ENCODE measurements at regions not wholly inside any gene's neighbourhood (a gene's known extent, or its start where the extent isn't known, plus 50 kb on each side); places are given as distances from the start of the nearest gene placed in this dataset.

DNA sequence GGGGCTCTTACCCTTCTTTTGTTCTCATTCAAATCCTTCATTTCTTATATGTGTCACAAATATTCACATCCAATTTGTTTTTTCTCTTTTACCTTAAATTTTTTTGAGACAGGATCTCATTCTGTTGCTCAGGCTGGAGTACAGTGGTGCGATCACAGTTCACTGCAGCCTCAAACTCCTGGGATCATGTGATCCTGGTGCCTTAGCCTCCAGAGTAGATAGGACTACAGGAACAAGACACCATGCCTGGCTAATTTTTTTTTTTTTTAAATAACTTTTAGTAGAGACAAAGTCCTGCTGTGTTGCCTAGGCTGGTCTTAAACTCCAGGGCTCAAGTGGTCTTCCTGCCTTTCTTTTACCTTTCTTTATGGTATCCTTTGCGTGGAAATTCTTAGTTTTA lies 66.5 kb downstream of the POLR2M start:
- no peak for TF ChIP-seq TCF4 (CRISPR knock-in tag; IDR thresholded peaks at IDR 0.05; ENCODE audit: borderline replicate concordance)
- TF ChIP-seq SNAI2 (CRISPR knock-in tag; IDR thresholded peaks at IDR 0.05), result no peak
- no peak for TF ChIP-seq ZC3H10 (CRISPR knock-in tag; IDR thresholded peaks at IDR 0.05)
- no peak for TF ChIP-seq TOX (CRISPR knock-in tag; IDR thresholded peaks at IDR 0.05; ENCODE audit: borderline replicate concordance)
- no peak for TF ChIP-seq ARNTL (CRISPR knock-in tag; IDR thresholded peaks at IDR 0.05; ENCODE audit: borderline replicate concordance, low read depth)
- no peak for TF ChIP-seq ZNF8 (CRISPR knock-in tag; IDR thresholded peaks at IDR 0.05)
- TF ChIP-seq, protein P1, sequence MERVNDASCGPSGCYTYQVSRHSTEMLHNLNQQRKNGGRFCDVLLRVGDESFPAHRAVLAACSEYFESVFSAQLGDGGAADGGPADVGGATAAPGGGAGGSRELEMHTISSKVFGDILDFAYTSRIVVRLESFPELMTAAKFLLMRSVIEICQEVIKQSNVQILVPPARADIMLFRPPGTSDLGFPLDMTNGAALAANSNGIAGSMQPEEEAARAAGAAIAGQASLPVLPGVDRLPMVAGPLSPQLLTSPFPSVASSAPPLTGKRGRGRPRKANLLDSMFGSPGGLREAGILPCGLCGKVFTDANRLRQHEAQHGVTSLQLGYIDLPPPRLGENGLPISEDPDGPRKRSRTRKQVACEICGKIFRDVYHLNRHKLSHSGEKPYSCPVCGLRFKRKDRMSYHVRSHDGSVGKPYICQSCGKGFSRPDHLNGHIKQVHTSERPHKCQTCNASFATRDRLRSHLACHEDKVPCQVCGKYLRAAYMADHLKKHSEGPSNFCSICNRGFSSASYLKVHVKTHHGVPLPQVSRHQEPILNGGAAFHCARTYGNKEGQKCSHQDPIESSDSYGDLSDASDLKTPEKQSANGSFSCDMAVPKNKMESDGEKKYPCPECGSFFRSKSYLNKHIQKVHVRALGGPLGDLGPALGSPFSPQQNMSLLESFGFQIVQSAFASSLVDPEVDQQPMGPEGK (CRISPR knock-in tag; IDR thresholded peaks at IDR 0.05; ENCODE audit: borderline replicate concordance), result no peak
- TF ChIP-seq, protein P2, sequence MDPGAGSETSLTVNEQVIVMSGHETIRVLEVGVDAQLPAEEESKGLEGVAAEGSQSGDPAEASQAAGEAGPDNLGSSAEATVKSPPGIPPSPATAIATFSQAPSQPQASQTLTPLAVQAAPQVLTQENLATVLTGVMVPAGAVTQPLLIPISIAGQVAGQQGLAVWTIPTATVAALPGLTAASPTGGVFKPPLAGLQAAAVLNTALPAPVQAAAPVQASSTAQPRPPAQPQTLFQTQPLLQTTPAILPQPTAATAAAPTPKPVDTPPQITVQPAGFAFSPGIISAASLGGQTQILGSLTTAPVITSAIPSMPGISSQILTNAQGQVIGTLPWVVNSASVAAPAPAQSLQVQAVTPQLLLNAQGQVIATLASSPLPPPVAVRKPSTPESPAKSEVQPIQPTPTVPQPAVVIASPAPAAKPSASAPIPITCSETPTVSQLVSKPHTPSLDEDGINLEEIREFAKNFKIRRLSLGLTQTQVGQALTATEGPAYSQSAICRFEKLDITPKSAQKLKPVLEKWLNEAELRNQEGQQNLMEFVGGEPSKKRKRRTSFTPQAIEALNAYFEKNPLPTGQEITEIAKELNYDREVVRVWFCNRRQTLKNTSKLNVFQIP (CRISPR knock-in tag; IDR thresholded peaks at IDR 0.05; ENCODE audit: borderline replicate concordance, low read depth), result no peak
- no peak for TF ChIP-seq CSDC2 (CRISPR knock-in tag; IDR thresholded peaks at IDR 0.05)
- TF ChIP-seq ZNF565 (CRISPR knock-in tag; conservative IDR thresholded peaks at IDR 0.05; ENCODE audit: low read depth), result no peak
- TF ChIP-seq, protein P3, sequence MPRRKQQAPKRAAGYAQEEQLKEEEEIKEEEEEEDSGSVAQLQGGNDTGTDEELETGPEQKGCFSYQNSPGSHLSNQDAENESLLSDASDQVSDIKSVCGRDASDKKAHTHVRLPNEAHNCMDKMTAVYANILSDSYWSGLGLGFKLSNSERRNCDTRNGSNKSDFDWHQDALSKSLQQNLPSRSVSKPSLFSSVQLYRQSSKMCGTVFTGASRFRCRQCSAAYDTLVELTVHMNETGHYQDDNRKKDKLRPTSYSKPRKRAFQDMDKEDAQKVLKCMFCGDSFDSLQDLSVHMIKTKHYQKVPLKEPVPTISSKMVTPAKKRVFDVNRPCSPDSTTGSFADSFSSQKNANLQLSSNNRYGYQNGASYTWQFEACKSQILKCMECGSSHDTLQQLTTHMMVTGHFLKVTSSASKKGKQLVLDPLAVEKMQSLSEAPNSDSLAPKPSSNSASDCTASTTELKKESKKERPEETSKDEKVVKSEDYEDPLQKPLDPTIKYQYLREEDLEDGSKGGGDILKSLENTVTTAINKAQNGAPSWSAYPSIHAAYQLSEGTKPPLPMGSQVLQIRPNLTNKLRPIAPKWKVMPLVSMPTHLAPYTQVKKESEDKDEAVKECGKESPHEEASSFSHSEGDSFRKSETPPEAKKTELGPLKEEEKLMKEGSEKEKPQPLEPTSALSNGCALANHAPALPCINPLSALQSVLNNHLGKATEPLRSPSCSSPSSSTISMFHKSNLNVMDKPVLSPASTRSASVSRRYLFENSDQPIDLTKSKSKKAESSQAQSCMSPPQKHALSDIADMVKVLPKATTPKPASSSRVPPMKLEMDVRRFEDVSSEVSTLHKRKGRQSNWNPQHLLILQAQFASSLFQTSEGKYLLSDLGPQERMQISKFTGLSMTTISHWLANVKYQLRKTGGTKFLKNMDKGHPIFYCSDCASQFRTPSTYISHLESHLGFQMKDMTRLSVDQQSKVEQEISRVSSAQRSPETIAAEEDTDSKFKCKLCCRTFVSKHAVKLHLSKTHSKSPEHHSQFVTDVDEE (CRISPR knock-in tag; IDR thresholded peaks at IDR 0.05), result no peak
- TF ChIP-seq ZFP3 (CRISPR knock-in tag; IDR thresholded peaks at IDR 0.05), result no peak
- no peak for TF ChIP-seq ESRRG (CRISPR knock-in tag; IDR thresholded peaks at IDR 0.05)
- TF ChIP-seq, protein P4, sequence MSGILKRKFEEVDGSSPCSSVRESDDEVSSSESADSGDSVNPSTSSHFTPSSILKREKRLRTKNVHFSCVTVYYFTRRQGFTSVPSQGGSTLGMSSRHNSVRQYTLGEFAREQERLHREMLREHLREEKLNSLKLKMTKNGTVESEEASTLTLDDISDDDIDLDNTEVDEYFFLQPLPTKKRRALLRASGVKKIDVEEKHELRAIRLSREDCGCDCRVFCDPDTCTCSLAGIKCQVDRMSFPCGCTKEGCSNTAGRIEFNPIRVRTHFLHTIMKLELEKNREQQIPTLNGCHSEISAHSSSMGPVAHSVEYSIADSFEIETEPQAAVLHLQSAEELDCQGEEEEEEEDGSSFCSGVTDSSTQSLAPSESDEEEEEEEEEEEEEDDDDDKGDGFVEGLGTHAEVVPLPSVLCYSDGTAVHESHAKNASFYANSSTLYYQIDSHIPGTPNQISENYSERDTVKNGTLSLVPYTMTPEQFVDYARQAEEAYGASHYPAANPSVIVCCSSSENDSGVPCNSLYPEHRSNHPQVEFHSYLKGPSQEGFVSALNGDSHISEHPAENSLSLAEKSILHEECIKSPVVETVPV (CRISPR knock-in tag; IDR thresholded peaks at IDR 0.05), result no peak
- no peak for TF ChIP-seq GLIS3 (CRISPR knock-in tag; IDR thresholded peaks at IDR 0.05)
- no peak for ATAC-seq

DNA sequence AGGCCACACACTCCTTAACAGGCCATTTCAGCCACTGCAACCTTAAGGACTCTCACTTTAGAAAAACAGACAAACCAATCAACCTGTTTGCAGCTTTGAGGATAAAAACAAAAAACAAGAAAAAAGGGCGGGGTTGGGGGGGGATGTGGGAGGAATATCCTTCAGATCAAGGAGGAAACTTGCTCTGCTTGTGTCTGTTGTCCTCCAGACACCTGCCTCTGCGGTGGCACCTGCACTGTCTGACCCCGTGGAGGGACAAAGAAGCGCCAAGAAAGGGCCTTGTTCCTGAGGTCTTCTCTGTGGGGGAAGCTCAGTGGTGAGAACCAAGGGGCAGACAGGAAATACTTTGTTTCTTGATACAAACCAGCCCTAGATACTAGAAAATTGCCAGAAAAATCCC lies 70.5 kb downstream of the POLR2M start:
- no peak for TF ChIP-seq CSDC2 (CRISPR knock-in tag; IDR thresholded peaks at IDR 0.05)
- no peak for TF ChIP-seq ZNF70 (CRISPR knock-in tag; IDR thresholded peaks at IDR 0.05)
- TF ChIP-seq ZFP30 (CRISPR knock-in tag; IDR thresholded peaks at IDR 0.05), result no peak
- no peak for TF ChIP-seq ARNTL (CRISPR knock-in tag; IDR thresholded peaks at IDR 0.05; ENCODE audit: borderline replicate concordance, low read depth)
- TF ChIP-seq, protein P3 (CRISPR knock-in tag; IDR thresholded peaks at IDR 0.05), result no peak
- TF ChIP-seq ZNF565 (CRISPR knock-in tag; conservative IDR thresholded peaks at IDR 0.05; ENCODE audit: low read depth), result no peak
- TF ChIP-seq BACH2 (CRISPR knock-in tag; IDR thresholded peaks at IDR 0.05; ENCODE audit: borderline replicate concordance), result no peak
- no peak for TF ChIP-seq ESRRG (CRISPR knock-in tag; IDR thresholded peaks at IDR 0.05)
- no peak for TF ChIP-seq TOX (CRISPR knock-in tag; IDR thresholded peaks at IDR 0.05; ENCODE audit: borderline replicate concordance)
- TF ChIP-seq, protein P4 (CRISPR knock-in tag; IDR thresholded peaks at IDR 0.05), result no peak
- TF ChIP-seq ZNF8 (CRISPR knock-in tag; IDR thresholded peaks at IDR 0.05), result no peak
- TF ChIP-seq ZFP3 (CRISPR knock-in tag; IDR thresholded peaks at IDR 0.05), result no peak
- TF ChIP-seq PPARA (CRISPR knock-in tag; IDR thresholded peaks at IDR 0.05; ENCODE audit: borderline replicate concordance), result no peak
- TF ChIP-seq ISL1 (CRISPR knock-in tag; IDR thresholded peaks at IDR 0.05), result no peak
- TF ChIP-seq, protein P1 (CRISPR knock-in tag; IDR thresholded peaks at IDR 0.05; ENCODE audit: borderline replicate concordance), result no peak
- TF ChIP-seq RARB (CRISPR knock-in tag; IDR thresholded peaks at IDR 0.05), result no peak
- ATAC-seq, result no peak
